ENCODE measurements at regions not wholly inside any gene's neighbourhood (a gene's known extent, or its start where the extent isn't known, plus 50 kb on each side); places are given as distances from the start of the nearest gene placed in this dataset.
"Not testable (repeated sequence)": the region's sequence is repeated elsewhere in the genome, so short reads cannot be mapped to it uniquely, and the experiment has no call there.

DNA sequence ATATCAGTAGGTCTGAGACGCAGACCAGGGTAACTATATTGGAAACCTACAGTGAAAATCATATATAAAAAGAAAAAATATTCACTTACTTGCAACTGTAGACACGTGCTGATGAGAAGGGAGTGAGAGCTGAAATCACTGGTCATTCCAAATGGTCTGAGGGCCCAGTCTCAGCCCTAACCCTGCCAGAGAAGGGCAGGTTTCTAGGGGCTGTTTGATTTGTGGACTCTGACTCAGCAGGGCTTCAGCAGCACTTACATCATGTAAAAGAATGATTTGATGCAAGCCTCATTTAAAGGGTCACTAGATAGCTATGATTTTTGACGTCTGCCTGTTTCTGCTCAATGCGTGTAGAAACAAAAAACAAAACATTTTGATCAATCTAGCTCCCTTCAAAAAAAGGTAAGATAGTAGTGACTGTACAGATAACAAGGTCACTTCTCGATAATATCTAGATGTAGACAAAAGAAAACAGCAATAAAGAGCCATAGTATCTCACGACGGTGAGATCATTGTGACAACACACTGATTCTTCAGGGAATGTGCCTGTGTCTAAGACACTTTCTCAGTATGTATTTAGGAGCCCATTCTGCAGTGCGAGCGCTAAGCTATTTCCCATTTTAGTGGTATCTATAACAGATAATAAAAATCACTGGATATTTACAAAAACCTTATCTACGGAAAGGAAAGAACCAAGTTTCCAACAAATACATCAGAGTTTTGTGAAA lies 307.2 kb downstream of the HIVEP2 start:
- DNase-seq (ENCODE audit: low read depth): no peak

DNA sequence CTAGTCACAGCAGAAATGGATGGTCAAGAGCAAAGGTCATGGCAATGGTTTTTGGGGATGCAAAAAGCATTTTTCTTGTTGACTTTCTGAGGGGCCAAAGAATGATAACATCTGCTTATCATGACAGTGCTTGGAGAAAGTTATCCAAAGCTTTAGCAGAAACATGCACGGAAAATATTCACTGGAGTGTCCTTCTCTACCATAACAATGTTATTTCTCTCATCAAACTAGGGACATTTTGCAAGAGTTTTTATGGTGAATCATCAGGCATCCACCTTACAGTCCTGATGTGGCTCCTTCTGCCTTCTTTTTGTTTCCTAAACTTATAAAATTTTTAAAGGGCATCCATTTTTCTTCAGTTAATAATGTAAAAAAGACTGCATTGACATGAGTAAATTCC lies 302.3 kb downstream of the HIVEP2 start:
- peak; percentile 31 for DNase-seq (ENCODE audit: low read depth)

DNA sequence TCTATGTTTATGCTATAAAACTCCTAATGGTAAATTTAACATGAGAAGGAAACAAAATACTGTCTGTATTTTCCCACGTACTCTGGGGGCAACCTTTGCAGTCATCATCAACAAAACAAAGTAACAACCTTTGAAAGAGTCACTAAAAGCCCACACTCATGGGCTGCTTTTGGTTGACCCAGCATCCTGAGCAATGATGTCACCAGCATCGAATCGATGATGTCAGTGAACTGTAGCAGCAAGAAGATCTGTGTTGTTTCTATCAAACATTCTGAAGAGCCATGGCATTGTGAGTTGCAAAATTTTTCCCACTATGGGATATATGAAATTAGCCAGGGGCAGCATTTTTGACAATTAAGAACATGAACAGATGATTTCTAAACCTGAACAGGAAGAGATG lies 300.1 kb downstream of the HIVEP2 start:
- no peak for DNase-seq (ENCODE audit: low read depth)

DNA sequence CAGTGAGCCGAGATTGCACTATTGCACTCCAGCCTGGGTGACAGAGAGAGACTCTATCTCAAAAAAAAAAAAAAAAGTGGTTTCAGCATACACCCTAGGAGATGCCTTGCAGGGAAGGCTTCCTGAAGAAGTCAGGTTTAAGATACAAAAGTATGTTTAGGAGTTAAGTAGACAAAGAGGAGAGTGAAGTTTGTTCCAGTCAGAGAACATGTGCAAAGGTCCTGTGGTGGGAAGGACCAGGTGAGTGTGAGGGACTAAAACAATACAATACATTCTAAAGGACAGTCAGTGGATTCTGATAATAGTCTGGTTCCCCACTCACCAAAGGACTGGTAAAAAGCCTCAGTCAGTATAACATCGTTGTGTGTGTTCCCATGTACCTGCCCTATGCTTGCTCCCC lies 299.3 kb downstream of the HIVEP2 start:
- no peak for DNase-seq (ENCODE audit: low read depth)

DNA sequence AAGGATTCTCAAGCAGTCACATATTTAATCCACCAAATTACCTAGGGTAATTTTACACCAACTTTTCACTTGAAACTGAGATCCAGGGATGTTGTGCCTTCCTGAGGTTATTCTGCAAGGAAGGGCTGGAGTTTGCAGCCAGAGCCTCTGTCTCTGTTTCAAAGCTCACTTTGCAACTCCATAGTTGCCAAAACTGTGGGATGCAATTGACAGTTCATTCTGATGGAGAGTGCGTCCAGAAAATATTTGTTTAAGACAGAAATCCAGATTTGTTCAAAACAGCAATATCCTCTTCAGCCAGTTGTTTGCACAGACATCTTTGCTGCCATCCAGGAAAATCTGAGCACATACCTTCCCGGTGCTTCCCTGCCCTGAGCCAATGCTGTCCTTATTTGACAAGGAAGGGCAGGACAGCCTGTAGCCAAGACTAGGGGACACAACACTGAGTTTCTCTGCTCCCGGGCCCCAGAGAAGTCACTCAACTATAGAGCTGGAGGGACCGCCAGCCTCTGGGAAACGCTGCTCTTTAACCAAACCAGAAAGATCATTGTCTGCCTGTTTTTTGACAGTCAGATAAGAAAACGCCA lies 297.4 kb downstream of the HIVEP2 start:
- DNase-seq (ENCODE audit: low read depth): no peak

DNA sequence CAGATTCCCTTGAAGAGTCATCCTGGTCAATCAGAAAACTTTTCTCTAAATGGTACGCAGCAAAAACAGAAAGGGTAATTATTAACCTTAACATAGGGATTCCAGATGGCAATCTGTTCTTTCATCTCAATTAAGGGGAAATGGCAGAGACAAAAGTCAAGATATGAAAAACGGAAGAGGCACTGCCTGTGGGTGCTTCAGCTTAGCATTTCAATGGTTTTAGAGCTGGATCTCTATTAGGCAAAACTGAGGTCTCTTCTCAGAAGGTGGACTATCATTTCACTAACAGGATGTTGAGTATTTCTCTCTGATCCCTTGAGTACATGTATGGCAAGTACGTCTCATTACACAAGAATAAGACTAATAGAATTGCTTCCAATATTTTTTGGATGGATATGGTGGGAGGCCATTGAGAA lies 296.9 kb downstream of the HIVEP2 start:
- no peak for DNase-seq (ENCODE audit: low read depth)

DNA sequence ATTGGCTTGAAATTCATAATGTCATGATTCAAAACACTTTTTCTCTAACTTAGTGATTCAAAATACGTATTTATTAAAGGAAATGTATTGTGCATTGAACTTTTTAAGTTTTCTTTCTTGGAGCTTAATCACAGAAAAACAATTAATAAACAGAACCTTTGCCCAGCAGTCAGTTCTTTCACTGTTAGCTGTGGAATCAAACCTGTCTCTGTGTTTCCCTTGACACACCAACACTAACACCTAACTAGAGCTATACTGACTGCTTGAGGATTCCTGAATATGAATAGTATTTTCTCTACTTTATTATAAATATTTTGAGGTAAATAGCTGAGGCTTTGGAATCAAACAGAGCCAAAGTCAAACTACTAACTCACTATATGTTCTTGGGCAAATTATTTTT lies 296.4 kb downstream of the HIVEP2 start:
- no peak for DNase-seq (ENCODE audit: low read depth)

DNA sequence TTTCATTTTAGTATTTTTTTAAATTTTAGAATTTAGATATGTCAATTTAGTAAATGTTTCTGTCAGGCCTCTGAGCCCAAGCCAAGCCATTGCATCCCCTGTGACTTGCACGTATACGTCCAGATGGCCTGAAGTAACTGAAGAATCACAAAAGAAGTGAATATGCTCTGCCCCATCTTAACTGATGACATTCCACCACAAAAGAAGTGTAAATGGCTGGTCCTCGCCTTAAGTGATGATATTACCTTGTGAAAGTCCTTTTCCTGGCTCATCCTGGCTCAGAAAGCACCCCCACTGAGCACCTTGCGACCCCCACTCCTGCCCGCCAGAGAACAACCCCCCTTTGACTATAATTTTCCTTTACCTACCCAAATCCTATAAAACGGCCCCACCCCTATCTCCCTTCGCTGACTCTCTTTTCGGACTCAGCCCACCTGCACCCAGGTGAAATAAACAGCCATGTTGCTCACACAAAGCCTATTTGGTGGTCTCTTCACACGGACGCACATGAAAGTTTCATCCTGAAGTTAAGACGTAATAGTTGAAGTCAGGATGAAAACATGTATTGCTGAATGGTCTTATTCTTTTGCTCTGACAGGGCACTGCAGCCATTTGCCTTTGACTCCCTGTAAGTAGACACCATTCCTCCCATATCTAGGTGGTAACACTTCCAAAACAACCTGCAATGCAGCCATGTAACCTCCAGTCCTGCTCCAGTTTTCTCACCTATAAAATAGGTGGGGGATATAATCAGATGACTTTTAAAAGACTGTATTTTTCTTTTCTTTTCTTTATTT lies 295.3 kb downstream of the HIVEP2 start:
- not testable (repeated sequence) for DNase-seq (ENCODE audit: low read depth)

DNA sequence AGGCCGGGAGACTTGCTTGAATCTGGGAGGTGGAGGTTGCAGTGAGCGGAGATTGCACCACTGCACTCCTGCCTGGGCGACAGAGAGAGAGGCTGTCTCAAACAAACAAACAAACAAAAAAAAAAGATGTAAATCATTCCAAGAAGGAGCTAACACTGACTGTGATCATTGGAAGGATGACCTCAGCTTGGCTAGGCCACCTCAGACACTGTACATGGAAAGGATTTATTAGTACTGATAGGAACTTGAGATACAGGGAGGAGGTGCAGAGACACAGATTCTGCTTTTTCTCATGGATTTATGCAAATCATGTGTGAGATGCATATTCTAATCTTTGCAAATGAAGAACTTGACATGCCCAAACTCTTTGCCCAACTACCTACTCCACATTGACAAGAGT lies 293.6 kb downstream of the HIVEP2 start:
- no peak for DNase-seq (ENCODE audit: low read depth)

DNA sequence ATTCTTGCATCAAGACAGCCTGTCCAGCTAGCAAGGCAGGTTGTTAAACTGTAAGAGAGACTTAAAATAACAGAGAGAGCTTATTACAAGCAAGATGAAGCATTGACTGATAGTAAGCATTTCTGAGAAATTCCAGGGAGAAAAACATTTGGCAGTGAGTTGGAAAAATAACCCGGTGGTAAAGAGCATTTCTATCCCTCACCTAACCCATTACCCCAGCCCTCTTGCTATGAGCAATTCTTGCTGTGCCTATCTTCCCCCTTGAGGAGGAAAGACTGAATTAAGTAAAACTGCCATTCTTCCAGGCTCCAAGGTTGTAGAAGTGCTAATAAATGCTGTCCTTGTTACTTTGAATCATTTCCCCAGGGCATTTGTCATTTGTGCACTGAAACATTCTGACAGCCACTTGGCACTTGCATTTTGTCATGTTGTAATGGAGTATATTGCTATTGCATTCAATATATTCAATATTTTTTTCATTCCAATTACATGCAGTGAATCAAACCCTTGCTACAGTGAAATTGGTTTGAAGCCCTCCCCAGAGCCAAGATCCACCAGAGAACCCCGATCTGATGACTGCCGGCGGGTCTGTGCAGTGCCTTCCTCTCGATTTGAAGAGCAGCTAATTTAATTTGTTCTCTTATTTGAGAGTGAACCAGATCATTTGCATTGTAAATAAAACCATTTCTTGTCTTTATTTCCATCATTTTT lies 291.1 kb downstream of the HIVEP2 start:
- no peak for DNase-seq (ENCODE audit: low read depth)

DNA sequence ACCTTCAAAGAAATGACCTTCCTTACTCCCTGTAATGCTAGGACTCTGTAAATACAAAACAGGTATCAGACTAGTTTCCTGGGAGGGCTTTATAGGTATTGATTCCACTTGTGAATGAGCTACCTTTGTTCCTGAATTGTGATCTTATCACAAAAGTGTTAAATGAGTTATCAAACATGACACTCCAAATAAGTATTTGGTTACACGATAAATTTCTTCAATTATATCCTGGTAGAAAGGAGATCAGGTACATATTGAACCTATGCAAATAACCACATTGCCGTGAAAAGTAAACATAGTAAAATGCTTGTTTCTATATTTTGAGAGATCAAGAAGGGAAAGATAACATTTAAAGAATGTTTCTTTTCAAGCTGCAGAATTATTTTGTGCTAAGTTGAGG lies 285.3 kb downstream of the HIVEP2 start:
- no peak for DNase-seq (ENCODE audit: low read depth)

DNA sequence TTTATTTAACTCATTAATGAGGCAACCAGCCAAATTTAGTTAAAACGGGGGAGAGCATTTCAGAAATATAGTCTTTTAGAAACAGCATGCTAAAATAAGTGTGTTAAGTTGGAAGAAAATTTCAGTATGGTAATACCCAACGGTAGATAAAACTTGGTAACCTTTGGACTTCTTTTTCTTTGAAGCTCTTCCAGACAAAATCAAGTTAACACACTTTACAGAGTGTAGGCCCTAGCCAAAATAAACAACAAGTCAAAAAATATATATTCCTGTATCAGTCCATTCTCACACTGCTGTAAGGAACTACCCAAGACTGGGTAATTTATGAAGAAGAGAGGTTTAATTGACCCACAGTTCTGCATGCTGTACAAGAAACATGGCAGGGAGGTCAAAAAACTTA lies 279.6 kb downstream of the HIVEP2 start:
- no peak for DNase-seq (ENCODE audit: low read depth)

DNA sequence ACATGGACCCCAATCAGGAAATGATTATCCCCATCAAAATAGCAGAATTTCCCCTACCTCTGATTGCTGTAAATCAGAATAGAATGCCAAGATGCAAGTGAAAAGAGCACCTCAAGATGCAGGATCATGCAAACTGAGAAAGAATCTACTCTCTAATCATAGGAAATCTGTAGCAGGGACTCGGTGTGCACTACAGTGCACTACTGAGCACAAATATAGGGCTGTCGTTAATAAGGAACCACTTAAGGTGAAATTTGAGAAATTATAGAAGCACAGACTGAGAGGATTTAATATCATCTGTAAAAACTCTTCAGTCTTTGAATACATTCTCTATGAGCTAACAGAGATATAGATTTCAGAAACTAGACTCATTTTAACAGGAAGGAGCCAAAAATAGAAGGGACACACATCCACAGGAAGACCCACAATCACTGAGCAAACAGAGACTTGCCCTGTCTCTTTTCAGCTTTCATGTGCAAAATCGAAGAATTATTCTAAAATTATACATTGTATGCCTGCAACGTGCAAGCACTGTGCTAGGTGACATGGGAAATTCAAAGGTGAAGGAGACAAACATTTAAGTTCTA lies 278.3 kb downstream of the HIVEP2 start:
- DNase-seq (ENCODE audit: low read depth): no peak

DNA sequence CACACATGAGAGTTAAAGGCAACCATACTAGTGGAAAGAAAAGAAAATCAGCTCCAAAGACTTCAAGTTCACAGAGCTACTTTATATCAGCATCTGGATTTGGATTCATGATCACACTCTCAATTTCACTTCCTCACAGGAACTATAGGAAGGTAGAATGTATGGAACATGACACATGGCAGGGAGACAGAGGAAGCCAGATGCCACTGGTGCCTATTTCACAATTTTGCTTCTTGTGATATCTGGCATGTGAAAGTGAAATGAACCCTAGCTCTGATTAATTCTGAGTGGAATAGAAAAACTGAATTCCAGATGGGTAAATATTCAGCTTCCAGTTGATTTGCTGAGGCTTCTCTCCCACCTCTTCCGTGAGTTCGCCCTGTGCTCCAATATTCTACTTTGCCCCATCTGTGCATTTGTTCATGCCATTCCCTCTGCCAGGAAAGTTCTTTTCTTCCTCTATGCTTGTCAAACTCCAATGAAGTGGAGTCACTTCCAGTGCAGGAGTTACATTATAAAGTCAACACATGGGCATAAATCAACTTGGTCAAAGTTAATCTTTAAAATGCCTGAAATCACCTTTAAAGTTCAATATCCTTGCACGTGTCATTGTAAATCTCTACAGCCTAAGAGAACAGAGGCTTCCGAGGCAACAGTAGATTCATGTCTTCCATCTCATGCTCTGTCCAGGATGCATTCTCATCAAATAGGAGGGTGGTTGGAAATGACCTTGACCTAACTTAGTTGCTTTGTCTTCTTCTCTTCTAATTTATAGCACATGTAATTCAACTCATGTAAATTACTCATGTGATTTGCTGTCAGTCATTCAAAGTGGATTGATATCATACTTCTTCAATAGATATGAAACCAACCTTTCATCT lies 275.3 kb downstream of the HIVEP2 start:
- no peak for DNase-seq (ENCODE audit: low read depth)

DNA sequence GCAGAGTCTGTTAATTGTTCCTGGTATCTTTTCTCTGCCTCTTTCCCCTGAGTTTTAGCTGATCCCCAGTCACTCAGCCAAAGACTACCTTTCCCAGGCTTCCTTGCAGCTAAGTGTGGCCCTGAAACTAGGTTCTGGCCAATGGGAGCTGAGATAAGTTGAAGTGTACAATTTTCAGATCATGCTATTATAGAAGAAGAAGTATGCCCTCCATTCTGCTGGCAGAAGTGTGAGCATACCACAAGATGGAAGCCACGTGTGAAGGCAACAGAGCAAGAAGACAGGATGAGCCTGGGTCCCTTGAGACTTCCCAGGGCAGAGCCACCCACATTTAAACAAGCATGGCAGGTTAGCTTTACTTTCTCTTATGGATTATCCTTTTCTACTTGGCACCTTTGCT lies 273.2 kb downstream of the HIVEP2 start:
- no peak for DNase-seq (ENCODE audit: low read depth)

DNA sequence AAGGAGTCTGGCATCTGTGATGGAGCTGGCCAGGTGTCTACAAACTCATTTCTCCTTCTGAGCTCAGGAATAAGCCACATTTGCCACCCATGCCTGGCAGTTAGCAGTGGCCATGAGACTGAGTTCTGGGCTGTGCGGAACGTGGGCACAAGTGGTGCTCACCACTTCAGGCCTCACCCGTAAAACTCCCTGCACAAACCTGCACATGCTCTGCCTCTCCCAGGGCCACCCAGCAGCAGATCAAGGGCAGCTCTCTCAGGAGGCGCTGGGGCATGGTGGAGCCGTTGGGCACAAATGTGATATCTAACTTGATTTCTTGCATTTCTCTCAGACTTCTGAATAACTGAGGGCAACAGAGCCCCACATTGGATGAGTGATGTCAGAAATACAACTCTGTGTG lies 269.5 kb downstream of the HIVEP2 start:
- no peak for DNase-seq (ENCODE audit: low read depth)

DNA sequence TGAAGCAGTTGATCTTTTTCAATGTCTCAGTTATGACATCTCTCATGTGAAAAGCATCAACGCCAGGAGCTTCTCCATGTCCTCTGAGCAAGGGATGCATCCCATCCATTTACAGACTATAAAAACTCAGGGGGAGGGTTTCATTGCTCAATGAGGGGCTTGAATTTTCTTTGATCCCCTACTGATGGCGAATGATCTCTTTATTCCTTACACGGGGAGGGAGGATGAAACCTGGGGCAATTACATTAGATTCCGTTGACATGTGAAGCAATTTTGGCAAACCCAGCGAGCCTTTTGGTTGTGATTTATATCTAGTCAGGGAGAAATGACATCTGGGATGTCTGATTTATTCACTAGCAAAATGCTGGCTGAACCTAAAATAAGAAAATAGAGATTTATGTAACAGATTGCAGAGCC lies 268.9 kb downstream of the HIVEP2 start:
- DNase-seq (ENCODE audit: low read depth): no peak

DNA sequence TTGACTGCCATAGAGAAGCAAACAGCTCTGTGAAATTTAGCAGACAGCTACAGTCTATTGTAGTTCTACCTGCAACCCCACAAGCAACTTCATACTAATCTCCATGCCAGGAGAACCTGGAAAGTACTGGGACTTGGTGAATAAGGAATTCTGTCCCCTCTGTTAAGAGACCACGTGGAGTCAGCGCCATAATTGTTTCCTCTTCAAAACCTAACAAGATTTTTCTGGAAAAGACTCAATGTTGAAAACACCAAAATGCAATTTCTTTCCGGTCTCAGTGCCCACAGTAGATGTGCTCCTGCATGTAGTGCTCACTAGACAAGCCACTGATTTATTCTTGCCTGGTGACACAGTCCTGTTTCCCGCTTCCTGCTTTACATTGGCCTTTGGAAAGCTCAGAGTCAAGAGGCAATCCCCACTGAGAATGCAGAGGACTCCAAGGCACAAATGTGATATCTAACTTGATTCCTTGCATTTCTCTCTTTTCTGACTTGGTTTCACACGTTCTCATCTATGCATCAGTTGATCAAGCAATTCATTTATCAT lies 268.3 kb downstream of the HIVEP2 start:
- no peak for DNase-seq (ENCODE audit: low read depth)

DNA sequence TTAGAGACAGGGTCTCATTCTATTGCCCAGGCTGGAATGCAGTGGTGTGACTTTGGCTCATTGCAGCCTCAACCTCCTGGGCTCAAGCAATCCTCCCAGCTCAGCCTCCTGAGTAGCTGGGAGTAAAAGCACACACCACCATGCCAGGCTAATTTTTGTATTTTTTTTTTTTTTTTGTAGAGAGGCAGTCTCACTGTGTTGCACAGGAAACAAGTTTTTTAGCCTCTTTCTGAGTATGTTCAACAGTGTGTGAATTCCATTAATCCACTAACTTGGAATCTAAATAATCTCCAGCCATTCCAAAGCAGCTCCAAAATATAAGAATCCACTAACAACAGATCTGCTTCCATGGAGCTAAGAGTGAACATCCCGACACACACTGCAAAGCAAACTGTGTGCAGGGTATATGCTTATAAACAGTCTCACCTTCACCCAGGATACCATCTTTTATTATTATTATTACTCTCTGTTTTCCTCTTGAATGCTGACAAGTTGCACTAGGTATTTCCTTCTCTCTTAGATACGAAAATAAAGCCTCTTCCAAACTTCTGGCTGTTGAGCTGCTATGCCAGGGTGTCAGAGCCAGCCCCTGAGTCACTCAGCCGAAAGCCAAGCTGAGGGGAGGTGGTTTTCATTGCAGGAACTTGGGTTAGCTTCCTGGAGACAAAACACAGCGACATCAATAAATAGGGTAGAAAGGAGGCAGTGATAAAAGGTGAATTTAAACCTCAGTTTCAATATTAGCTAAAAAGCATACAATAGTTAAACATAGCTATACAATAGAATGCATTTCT lies 264.9 kb downstream of the HIVEP2 start:
- no peak for DNase-seq (ENCODE audit: low read depth)

DNA sequence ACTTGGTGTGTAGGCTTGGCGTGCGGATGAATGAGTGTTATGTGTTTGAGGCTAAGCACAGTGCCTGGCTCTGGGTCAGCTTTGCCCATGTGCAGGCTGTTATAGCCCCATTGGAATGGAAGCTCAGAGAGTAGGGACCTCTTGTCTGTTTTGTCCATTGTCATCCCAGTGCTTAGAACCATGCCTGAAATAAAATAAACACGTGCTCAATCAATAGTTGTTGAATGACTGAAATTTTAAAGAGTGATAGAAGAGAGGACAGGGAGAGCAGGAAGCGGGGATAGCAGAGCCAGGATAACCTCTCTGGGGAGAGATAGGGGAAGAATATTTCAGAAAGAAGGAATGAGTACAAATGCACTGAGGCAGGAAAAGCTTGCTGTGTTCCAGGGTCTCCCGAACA lies 263.9 kb downstream of the HIVEP2 start:
- no peak for DNase-seq (ENCODE audit: low read depth)

Data from HS-27A (cell line).